IPS DF 19.7 (cell line): ENCODE measurements at regions not wholly inside any gene's neighbourhood (a gene's known extent, or its start where the extent isn't known, plus 50 kb on each side); places are given as distances from the start of the nearest gene placed in this dataset.

Experiments
- DNase-seq: peaks from one replicate; pipeline ENCODE4 v3.0.0-alpha.2; 2013; ENCODE audit warnings: low read depth, low spot score

GRCh38 chr3:177530908-177531307 lies 333.6 kb upstream of the TBL1XR1 start:
- DNase-seq: no peak

GRCh38 chr3:177536873-177537272 lies 339.6 kb upstream of the TBL1XR1 start:
- no peak for DNase-seq

DNA sequence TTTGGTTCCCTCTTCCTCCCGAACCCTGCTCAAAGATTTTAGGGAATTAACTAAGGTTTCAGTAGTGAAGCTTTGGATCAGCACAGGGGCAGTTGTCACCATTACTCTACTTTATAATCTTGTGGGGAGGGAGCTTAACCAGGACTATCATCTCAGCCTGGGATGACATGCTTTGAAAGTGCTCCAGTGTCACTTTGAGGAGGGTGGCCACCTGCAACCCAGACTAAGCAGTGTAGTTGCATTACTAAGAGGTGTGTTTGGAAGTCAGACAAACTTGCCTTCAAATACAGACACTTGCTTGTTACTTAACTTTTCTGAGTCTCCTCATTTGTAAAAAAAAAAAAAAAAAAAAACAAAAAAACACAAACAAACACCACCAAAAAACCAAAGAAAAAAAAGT lies 340.3 kb upstream of the TBL1XR1 start:
- no peak for DNase-seq

DNA sequence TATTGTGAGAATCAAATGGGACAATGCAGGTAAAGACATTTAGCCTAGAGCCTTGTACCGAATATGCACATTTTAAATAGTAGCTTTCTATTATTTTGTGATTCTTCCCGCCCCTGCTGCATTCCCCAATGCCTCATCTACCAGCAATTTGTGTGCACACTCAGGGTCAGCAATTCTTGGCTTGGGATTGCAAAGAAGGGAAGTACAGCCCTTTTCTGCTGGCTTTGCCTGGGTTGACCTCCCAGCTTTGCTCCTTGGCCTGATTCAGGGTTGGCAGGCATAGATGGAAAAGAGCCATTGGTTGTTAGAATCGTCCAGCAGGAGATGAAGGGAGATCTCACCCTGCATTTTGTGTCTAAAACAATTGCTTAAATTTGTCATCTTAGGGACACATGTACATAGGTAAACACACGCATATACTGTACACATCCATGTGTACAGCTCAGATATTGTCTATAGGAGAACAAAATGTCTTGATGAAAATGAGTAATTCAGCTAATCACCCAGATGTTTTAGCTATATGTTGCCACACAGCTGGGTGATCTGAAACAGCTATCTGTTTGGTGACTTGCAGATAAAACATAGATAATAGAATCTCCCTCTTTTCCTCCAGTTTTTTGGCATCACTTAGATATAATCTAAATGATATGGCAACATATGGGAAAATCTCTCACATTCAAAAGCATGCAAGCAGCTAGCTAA lies 340.9 kb upstream of the TBL1XR1 start:
- DNase-seq: no peak

GRCh38 chr3:177538750-177539730 lies 341.8 kb upstream of the TBL1XR1 start:
- DNase-seq: no peak

DNA sequence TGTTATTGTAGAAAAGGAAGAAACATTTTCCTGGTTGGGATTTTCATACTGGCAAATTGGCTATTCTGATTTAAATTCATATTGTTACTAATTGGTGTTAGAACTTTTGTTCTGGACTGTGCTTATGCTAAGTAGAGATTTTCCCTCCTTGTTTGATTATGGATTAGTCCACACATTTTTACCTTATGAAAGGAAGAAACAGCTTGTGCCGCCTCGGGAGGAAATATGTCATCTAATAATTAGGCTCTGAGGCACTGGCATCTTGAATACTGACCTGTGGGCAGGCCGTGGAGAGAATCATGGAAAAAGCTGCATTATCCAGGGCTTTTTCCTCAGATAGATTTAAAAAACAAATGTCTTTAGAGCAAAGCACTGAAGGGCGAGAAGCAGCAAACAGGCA lies 344.3 kb upstream of the TBL1XR1 start:
- no peak for DNase-seq

GRCh38 chr3:177545964-177546363 lies 348.7 kb upstream of the TBL1XR1 start:
- no peak for DNase-seq

GRCh38 chr3:177547711-177548350 lies 350.5 kb upstream of the TBL1XR1 start:
- DNase-seq: no peak

DNA sequence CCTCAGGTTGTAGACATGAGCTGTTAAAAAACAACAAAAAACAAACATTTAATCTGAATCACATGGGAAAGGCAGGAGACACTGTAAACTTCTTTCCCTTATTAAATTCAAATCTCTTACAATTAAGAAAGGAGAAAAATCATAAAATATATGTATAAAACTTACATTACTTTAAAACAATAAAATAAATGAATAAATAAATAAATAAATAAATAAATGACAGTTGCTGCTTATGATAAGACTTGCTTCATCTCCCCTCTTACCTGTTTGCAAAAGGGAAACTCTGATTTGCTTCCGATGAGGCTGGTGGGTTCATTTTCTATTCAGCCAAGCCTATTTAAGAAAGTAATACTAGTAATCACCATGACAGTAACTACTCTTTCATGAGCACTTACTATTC lies 353.4 kb upstream of the TBL1XR1 start:
- DNase-seq: no peak

GRCh38 chr3:177551431-177551836 lies 354.2 kb upstream of the TBL1XR1 start:
- no peak for DNase-seq

DNA sequence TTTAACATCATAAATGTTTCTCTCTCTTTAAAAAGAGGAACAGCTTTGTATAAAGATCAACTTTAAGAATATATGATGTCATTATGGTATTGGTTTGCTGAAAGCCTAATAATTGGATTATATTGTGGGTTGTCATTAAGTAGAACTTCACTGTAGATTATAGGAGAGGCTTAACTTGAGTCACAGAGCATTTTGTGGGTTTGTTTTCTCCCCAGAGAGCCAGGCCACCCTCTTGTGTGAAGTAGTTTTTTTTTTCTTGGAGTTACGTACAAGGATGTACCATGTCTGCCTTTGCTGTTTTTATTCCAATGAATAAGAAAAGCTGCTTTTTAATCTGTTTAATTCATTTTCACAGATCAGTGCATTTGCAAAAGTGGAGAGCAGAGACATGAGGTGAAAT lies 354.8 kb upstream of the TBL1XR1 start:
- no peak for DNase-seq

DNA sequence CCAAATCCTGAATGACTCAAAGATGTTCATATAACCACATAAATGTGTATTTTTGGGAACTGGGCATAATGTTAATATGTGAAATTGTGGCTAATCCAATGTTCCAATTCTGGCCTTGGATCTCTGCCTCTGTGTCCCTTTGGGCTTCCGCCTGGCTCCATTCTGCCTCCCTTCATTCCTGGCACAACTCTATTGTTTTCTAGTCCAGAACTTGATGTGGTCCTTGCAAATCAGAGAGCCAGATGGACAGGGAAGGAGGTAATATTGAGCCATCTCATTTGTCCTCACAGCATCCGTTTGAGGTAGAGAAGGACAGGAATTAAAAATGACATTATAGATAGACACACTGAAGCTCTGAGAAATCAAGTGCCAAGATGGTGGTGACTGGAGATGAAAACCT lies 355.7 kb upstream of the TBL1XR1 start:
- DNase-seq: no peak

GRCh38 chr3:177553579-177553978 lies 356.3 kb upstream of the TBL1XR1 start:
- no peak for DNase-seq

GRCh38 chr3:177554895-177555759 lies 357.8 kb upstream of the TBL1XR1 start:
- DNase-seq: no peak

GRCh38 chr3:177557548-177557947 lies 360.3 kb upstream of the TBL1XR1 start:
- DNase-seq: no peak

- DNase-seq: no peak
These were observed 364.1 kb upstream of the TBL1XR1 start for GRCh38 chr3:177561365-177561764.

GRCh38 chr3:177561769-177562392 lies 364.6 kb upstream of the TBL1XR1 start:
- no peak for DNase-seq

DNA sequence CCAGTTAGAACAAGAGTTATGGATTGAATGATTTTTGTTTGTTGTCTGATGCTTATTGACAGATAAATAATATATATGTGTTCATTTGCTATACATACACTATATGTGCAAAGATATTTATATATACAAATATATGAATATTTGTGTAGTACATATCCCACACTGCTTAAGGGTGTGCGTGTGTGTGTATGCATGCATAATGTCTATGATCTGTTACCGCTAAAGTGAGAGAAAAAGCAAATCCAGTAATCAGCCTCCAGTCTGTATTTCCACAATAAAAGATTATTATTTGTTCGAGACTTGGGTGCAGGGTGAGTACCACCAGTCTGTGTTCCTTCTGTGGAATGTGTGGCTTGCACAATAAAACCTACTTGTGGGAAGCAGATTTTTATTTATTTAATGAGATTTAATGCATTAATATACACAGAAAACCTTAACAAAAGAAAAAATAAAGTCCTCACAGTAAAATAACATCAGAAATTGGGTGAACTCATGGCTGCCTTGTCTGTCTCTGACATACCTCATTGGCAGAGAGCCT lies 366.0 kb upstream of the TBL1XR1 start:
- no peak for DNase-seq

GRCh38 chr3:177563792-177564191 lies 366.5 kb upstream of the TBL1XR1 start:
- no peak for DNase-seq

DNA sequence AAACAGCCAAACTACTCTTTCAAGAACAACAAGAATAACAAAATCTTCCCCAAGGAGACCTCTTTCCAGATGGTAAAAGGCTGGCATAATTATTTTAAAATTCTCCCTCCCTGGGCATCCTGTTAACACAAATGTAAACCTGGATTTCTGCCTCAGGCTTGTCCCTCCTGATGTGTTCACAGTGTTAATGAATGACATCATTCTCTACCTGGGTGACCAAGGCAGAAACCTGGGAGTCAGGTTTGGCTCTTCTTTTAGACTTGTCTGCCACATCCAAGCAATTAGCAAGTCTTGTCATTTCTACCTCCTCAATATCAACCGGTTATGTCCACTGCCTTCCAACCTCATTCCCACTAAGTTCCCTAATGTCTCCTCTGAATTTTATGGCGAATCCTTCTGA lies 368.7 kb upstream of the TBL1XR1 start:
- no peak for DNase-seq

DNA sequence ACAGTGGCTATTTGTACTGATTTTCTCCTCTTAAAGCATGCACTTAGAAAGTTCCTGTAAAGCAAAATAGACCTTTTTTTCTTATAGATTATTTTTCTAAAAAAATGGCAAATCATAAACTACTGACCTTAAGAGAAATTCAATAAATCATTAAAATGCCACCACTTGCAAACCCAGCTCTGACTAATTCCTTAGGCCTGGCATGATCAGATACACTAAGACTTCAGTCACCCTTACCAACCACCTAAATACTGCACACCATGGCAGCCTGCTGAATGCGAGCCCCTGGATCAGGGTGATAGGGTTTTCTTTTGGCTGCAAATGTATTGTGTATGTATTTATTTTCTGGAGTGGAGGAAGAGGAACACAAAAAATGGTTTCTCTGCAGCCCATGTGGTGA lies 370.6 kb upstream of the TBL1XR1 start:
- no peak for DNase-seq
